Hepatocyte (in vitro differentiated cells): ENCODE measurements at regions not wholly inside any gene's neighbourhood (a gene's known extent, or its start where the extent isn't known, plus 50 kb on each side); places are given as distances from the start of the nearest gene placed in this dataset.

Experiments used
- EZH2 ChIP-seq: fragments of 200-600 bp; sonication (generic); IDR thresholded peaks from 2 replicates; pipeline ENCODE4 v1.6.1; 2016; ENCODE audit warnings: antibody characterized with exemption, mild to moderate bottlenecking, borderline replicate concordance
- EZH2phosphoT487 ChIP-seq: fragments of 200-600 bp; sonication (generic); IDR thresholded peaks from one replicate; pipeline ENCODE4 v1.6.1; 2018; ENCODE audit warnings: antibody characterized with exemption, mild to moderate bottlenecking, low read depth, moderate library complexity; ENCODE audit not compliant: unreplicated experiment, severe bottlenecking
- TF ChIP-seq, protein P1 (sequence below): fragments of 200-600 bp; sonication (generic); IDR thresholded peaks from 2 replicates; pipeline ENCODE4 v1.5.1; 2016; ENCODE audit warnings: antibody characterized with exemption, mild to moderate bottlenecking; ENCODE audit not compliant: poor library complexity

DNA sequence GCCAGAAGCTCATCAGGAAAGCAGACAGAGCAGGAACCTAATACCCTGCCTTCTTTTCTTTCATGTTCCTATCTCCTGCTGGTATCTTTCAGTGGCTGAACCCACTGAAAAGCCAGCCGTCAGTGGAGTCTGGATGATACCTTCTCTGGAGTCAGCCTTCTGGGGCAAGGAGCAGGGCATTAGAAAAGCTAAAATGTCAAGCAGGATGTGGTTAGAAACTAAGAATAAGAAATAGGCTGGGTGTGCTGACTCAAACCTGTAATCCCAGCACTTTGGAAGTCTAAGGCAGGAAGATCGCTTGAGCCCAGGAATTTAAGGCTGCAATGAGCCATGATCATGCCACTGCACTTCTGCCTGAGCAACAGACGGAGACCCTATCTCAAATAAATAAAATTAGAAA lies 642.0 kb upstream of the FSHR start:
- TF ChIP-seq EZH2phosphoT487 = no peak
- TF ChIP-seq, protein P1, sequence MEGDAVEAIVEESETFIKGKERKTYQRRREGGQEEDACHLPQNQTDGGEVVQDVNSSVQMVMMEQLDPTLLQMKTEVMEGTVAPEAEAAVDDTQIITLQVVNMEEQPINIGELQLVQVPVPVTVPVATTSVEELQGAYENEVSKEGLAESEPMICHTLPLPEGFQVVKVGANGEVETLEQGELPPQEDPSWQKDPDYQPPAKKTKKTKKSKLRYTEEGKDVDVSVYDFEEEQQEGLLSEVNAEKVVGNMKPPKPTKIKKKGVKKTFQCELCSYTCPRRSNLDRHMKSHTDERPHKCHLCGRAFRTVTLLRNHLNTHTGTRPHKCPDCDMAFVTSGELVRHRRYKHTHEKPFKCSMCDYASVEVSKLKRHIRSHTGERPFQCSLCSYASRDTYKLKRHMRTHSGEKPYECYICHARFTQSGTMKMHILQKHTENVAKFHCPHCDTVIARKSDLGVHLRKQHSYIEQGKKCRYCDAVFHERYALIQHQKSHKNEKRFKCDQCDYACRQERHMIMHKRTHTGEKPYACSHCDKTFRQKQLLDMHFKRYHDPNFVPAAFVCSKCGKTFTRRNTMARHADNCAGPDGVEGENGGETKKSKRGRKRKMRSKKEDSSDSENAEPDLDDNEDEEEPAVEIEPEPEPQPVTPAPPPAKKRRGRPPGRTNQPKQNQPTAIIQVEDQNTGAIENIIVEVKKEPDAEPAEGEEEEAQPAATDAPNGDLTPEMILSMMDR = no peak
- TF ChIP-seq EZH2 = no peak
